AG20443 (cell line): ENCODE measurements at regions not wholly inside any gene's neighbourhood (a gene's known extent, or its start where the extent isn't known, plus 50 kb on each side); places are given as distances from the start of the nearest gene placed in this dataset.
"Not testable (repeated sequence)": the region's sequence is repeated elsewhere in the genome, so short reads cannot be mapped to it uniquely, and the experiment has no call there.

Experiments used
- DNase-seq: peaks from one replicate; pipeline ENCODE4 v3.0.0; 2012; ENCODE audit warnings: low spot score, mixed read lengths

GRCh38 chrX:130467936-130468335, 66.1 kb downstream of the RBMX2 start:
- no peak for DNase-seq

GRCh38 chrX:130468395-130468923, 66.7 kb downstream of the RBMX2 start:
- no peak for DNase-seq

- no peak for DNase-seq
Observed at GRCh38 chrX:130482871-130483270, 81.1 kb downstream of the RBMX2 start.

DNA sequence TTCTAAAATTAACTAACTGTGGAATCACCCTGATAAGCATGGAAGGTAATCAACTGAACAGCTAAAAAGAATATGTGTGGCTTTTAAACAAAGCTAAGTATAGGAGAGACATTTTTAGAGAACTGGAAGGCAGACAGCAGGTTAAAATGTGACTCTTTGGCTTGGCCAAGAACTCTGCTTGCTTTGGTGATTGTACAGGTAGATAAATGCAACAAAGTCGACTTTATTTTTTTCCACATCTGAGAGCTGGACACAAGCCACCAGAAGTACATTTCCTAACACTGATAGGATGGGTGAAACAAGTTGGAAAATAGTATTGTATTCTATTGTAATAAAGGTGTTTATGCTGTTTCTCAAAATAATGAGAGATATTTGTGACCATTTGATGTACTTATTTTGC, 84.1 kb downstream of the RBMX2 start:
- DNase-seq = no peak

- not testable (repeated sequence) for DNase-seq
Observed at GRCh38 chrX:130495502-130495901, 93.7 kb downstream of the RBMX2 start.

- DNase-seq = no peak
Observed at GRCh38 chrX:130497531-130497930, 95.7 kb downstream of the RBMX2 start.

- no peak for DNase-seq
Observed at GRCh38 chrX:130498653-130499274, 97.0 kb downstream of the RBMX2 start.

DNA sequence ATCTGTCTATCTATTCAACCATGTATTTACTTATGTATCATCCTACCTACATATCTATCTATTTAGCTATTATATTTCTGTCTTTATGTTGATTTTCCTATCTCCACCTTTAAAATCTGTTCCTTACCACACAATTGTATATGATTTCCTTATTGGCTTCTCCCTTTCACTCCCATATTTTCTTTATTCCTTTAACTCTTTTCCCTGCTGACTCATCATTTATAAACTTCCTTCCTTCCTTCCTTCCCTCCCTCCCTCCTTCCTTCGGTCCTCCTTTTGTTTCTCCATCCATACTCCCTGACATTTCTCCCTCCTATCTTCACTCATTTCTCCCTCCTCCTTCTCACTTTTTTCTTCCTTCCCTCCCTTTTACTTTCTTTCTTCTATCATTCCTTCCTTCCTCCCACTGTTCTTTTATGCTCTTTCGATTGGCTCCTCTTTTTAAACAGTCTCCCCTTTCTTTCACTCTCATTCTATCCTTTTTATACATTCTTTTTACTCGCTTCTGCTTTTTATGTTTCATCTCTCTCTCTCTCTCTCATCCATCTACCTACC, 100.3 kb downstream of the RBMX2 start:
- DNase-seq = no peak

DNA sequence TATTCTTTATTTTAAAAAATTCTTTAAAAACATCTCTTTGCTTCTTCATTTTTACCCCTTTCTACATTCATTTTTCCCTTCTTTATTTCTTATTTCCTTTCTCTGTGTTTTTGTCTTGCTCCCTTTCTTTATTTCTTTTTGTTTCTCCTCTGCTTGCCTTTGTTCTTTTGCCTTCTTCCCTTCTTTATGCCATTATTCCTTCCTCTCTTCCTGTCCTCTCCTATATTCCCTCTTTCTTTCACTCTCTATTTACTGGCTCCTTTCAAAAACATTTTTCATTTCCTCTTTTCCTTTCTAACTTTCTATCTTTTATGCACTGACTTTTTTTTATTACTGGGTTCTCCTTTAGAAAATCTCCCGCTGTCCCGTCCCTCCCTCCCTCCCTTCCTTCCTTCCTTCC, 102.2 kb downstream of the RBMX2 start:
- no peak for DNase-seq

GRCh38 chrX:130507015-130507414, 105.2 kb downstream of the RBMX2 start:
- DNase-seq = no peak

DNA sequence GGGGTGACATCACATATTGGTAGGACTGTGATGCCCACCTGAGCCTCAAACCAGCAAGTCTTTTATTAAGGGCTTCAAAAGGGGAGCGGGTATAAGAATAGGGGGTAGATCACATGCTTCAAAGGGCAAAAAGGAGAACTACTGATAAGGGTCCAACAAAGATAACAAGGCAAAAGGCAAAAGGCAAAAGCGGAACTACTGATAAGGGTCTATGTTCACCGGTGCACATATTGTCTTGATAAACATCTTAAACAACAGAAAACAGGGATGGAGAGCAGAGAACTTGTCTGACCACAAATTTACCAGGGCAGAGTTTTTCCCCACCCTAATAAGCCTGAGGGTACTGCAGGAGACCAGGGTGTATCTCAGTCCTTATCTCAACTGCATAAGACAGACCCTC, 110.7 kb downstream of the RBMX2 start:
- DNase-seq = not testable (repeated sequence)

GRCh38 chrX:130516123-130516522, 114.3 kb downstream of the RBMX2 start:
- no peak for DNase-seq

GRCh38 chrX:130523460-130524394, 121.9 kb downstream of the RBMX2 start:
- DNase-seq = peak; percentile 52

DNA sequence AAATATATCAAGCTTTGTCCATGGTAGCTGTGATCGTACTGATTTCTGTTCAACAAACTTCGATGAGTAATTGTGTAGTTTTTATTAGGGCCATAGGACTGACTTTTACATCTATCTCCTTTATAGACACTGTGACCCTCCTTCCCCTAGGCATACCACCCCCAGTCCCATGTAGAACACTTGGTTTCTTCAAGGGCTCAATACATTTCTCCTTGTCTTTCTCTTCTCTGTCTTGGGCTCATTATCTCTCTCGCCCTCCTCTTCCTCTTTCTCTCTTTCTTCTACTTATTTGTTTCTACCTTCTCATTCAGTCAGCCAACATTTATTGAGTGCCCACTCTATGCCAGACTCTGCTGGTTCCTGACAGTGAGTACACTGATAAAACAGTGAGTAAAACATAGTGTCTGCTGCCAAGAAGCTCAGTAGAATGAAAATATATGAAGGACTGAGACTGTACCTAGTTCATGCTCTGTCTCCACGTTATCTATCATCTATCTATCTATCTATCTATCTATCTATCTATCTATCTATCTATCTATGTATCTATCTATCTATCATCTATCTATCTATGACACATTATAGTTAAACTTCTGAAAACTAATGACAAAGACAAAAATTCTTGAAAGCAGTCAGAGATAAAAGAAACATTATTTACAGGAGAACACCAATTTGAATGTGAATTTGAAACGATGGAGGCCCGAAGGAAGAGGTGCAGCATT, 122.8 kb downstream of the RBMX2 start:
- DNase-seq = no peak

GRCh38 chrX:130529531-130529930, 127.7 kb downstream of the RBMX2 start:
- peak; percentile 42 for DNase-seq

DNA sequence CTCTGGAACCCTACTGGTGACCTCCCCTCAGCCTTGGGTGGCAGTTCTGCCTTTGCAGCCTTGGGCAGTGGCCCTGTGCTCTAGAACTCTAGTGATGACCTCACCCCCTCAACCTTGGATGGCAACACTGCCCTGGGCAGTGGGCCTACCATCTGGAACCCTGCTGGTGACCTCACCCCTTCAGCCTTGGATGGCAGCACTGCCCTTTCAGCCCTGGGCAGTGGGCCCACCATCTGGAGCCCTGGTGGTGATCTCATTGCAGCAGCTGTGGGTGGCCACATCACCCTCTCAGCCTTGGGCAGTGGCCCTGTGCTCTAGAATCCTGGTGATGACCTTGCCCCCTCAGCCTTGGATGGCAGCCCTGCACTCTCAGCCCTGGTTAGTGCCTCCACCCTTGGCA, 129.3 kb downstream of the RBMX2 start:
- no peak for DNase-seq

DNA sequence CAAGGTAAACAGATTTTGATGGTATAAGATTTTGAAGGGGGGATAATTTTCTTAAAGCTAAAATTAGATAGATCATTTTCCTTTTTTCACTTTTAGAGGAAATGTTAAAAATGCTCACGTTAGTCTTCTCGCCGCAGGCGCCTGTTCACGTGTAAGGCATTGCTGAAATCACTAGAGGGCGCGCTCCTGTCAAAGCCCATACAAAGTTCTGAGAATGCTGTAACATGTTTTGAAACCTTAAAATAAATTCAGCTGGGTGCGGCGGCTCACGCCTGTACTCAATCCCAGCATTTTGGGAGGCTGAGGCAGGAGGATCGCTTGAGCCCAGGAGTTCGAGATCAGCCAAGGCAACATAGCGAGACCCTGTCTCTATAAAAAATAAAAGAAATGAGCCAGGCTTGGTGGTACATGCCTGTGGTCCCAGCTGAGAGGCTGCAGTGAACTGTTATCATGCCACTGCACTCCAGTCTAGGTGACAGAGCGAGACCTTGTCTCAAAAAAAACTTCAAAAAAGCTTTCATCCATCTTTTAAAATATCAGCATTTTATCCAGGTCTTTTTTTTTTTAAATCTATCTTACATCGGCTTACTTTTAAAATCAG, 138.0 kb downstream of the RBMX2 start:
- DNase-seq = peak; percentile 48

DNA sequence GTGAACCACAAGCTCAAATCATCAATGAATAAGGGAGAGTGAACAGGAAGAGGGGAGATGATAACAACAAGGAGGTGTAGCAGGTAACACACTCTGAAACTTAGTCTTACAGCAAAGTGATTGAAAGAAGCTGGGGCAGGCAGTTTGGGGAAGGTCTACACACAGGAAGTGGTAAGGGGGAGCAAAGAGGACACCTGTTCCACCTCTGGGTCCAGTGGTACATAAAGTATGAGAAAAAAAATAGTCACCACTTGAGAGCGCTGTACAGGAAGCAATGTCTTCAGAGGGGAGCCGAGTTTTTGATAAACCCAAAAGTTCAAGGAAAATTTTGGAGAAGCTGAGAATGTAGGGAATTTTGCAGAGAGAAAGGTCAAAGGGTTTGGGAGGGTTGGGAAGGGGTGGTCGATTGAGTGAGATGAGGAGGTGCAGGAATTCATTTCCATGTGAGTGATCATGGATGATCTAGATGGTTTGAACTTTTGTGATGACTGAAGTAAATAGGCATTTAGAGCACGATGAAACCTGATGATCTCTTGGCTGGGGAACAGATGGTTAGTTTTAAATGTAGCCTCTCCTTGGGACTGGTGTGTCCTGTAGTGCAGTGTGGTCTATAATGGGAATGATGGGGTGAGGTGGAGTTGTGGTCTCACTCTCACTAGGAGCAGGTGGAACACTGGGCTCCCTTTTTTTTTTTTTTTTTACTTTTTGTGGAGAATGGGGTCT, 142.0 kb downstream of the RBMX2 start:
- peak; percentile 9 for DNase-seq

DNA sequence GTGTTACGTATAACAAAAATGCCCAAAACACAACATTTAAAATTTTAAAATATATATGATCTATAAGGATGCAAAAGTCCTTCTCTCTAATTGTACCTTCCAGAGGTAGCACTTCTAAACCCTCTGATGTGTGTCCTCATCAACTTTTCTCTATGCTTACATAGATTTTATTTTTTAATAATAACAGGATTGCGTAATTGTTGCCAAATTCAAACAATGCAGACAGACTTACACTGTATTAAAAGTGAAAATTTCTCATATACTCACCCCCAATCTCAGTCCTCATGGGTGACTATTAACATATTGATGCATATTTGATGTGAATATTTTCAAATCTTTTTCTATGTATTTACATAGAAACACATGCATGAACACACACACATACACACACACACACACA, 144.0 kb downstream of the RBMX2 start:
- no peak for DNase-seq

GRCh38 chrX:130549382-130549781, 147.6 kb downstream of the RBMX2 start:
- not testable (repeated sequence) for DNase-seq

- no peak for DNase-seq
Observed at GRCh38 chrX:130550351-130550750, 148.6 kb downstream of the RBMX2 start.
